ENCODE measurements at regions not wholly inside any gene's neighbourhood (a gene's known extent, or its start where the extent isn't known, plus 50 kb on each side); places are given as distances from the start of the nearest gene placed in this dataset.

GRCh38 chr18:53883771-53884170 lies 340.7 kb downstream of the MBD2 start:
- Mint-ChIP-seq H3K36me3 (ENCODE audit: low read depth) (no peaks in the 10 kb centered on the region), H3K27me3 (ENCODE audit: insufficient read depth) (no peaks in the 10 kb centered on the region), H3K4me3 (no peak overlapping the region), H3K4me1 (no peaks in the 10 kb centered on the region), H3K9me3 (no peaks in the 10 kb centered on the region), H3K27ac (no peak overlapping the region)
- no peaks in the 10 kb centered on the region for H3K27me3 ChIP-seq (ENCODE audit: control insufficient read depth, insufficient read depth, low read length, poor library complexity, severe bottlenecking)
- TF ChIP-seq, protein P1, sequence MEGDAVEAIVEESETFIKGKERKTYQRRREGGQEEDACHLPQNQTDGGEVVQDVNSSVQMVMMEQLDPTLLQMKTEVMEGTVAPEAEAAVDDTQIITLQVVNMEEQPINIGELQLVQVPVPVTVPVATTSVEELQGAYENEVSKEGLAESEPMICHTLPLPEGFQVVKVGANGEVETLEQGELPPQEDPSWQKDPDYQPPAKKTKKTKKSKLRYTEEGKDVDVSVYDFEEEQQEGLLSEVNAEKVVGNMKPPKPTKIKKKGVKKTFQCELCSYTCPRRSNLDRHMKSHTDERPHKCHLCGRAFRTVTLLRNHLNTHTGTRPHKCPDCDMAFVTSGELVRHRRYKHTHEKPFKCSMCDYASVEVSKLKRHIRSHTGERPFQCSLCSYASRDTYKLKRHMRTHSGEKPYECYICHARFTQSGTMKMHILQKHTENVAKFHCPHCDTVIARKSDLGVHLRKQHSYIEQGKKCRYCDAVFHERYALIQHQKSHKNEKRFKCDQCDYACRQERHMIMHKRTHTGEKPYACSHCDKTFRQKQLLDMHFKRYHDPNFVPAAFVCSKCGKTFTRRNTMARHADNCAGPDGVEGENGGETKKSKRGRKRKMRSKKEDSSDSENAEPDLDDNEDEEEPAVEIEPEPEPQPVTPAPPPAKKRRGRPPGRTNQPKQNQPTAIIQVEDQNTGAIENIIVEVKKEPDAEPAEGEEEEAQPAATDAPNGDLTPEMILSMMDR (conservative IDR thresholded peaks at IDR 0.05) = no peak
- no peaks in the 10 kb centered on the region for H3K4me1 ChIP-seq (ENCODE audit: control insufficient read depth, insufficient read depth, low read length)
- no peak overlapping the region for H3K9ac ChIP-seq (ENCODE audit: extremely low read depth, low read length, poor library complexity, severe bottlenecking)
- H3K27ac ChIP-seq (ENCODE audit: low read depth, low read length) = no peak overlapping the region
- WGBS, 2 experiments (ENCODE audit: insufficient coverage in 1 of 2, insufficient read length in 1 of 2) = 89 to 100% methylated on average over 2 of the region's 2 CpGs
- H3K36me3 ChIP-seq (ENCODE audit: control insufficient read depth, insufficient read depth, low read length) = no peaks in the 10 kb centered on the region
- H3K4me3 ChIP-seq (ENCODE audit: low read length) = no peak overlapping the region
- no peaks in the 10 kb centered on the region for H3K9me3 ChIP-seq (ENCODE audit: control insufficient read depth, low read length)
- no peak for DNase-seq

- 85 to 94% methylated on average over 1 to 2 of the region's 2 CpGs for WGBS, 2 experiments (ENCODE audit: insufficient coverage in 1 of 2, insufficient read length in 1 of 2)
These were observed 350.4 kb downstream of the MBD2 start for GRCh38 chr18:53874103-53874502.

DNA sequence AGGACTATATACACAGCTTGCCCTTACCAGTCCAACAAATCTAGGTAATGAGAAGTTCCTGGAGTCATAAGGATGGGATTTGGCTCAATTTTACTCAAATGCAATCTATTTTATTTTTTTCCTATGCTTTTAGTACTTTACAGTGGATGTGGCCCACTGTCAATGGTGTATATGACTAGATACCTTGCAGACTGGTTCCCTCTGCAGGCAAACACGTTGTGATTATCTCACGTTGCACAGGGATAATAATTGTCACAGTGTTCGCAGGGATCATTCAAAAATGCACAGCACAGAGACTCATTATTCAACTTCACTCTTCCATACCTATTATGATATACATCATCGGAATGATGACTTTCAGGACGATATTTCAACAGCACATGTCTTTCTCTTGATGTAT lies 359.7 kb downstream of the MBD2 start:
- TF ChIP-seq, protein P1 (conservative IDR thresholded peaks at IDR 0.05) = peak; percentile 57
- Histone ChIP-seq H3K36me3 (ENCODE audit: control insufficient read depth, insufficient read depth, low read length) (no peaks in the 10 kb centered on the region), H3K4me1 (ENCODE audit: control insufficient read depth, insufficient read depth, low read length) (no peaks in the 10 kb centered on the region), H3K9ac (ENCODE audit: extremely low read depth, low read length, poor library complexity, severe bottlenecking) (no peak overlapping the region), H3K4me3 (ENCODE audit: low read length) (no peak overlapping the region), H3K27me3 (ENCODE audit: control insufficient read depth, insufficient read depth, low read length, poor library complexity, severe bottlenecking) (no peaks in the 10 kb centered on the region), H3K9me3 (ENCODE audit: control insufficient read depth, low read length) (no peaks in the 10 kb centered on the region), H3K27ac (ENCODE audit: low read depth, low read length) (no peak overlapping the region)
- H3K27me3 Mint-ChIP-seq (ENCODE audit: insufficient read depth) = no peaks in the 10 kb centered on the region
- H3K4me1 Mint-ChIP-seq = no peaks in the 10 kb centered on the region
- WGBS, 2 experiments (ENCODE audit: insufficient coverage in 1 of 2, insufficient read length in 1 of 2) = 77 to 86% methylated on average over 3 to 5 of the region's 5 CpGs
- no peak overlapping the region for H3K27ac Mint-ChIP-seq
- DNase-seq = no peak
- no peak overlapping the region for H3K4me3 Mint-ChIP-seq
- no peaks in the 10 kb centered on the region for H3K9me3 Mint-ChIP-seq
- H3K36me3 Mint-ChIP-seq (ENCODE audit: low read depth) = no peaks in the 10 kb centered on the region

More at GRCh38 chr18:53874103-53874502, 350.4 kb downstream of the MBD2 start:
- Histone ChIP-seq H3K9ac (ENCODE audit: extremely low read depth, low read length, poor library complexity, severe bottlenecking) (no peak overlapping the region), H3K27ac (ENCODE audit: low read depth, low read length) (no peak overlapping the region), H3K4me1 (ENCODE audit: control insufficient read depth, insufficient read depth, low read length) (no peaks in the 10 kb centered on the region), H3K27me3 (ENCODE audit: control insufficient read depth, insufficient read depth, low read length, poor library complexity, severe bottlenecking) (no peaks in the 10 kb centered on the region), H3K4me3 (ENCODE audit: low read length) (no peak overlapping the region), H3K9me3 (ENCODE audit: control insufficient read depth, low read length) (no peaks in the 10 kb centered on the region), H3K36me3 (ENCODE audit: control insufficient read depth, insufficient read depth, low read length) (no peaks in the 10 kb centered on the region)
- no peaks in the 10 kb centered on the region for H3K4me1 Mint-ChIP-seq
- H3K4me3 Mint-ChIP-seq = no peak overlapping the region
- H3K27me3 Mint-ChIP-seq (ENCODE audit: insufficient read depth) = no peaks in the 10 kb centered on the region
- no peak overlapping the region for H3K27ac Mint-ChIP-seq
- H3K36me3 Mint-ChIP-seq (ENCODE audit: low read depth) = no peaks in the 10 kb centered on the region
- DNase-seq = no peak
- TF ChIP-seq, protein P1 (conservative IDR thresholded peaks at IDR 0.05) = no peak
- H3K9me3 Mint-ChIP-seq = no peaks in the 10 kb centered on the region

Measured in endodermal cell (in vitro differentiated cells).